GM12878 (cell line): ENCODE measurements at regions not wholly inside any gene's neighbourhood (a gene's known extent, or its start where the extent isn't known, plus 50 kb on each side); places are given as distances from the start of the nearest gene placed in this dataset.

Experiments used
- ATAC-seq: fragments of 200-7000 bp; cut with Tn5 transposase; 3 replicates; pipeline ENCODE4 v1.9.1; 2020; ENCODE audit warnings: mild to moderate bottlenecking, moderate library complexity
- BruUV-seq: library from RNA; stranded (reverse); fragments of 400-500 nt; replicated peaks from 2 replicates; lab custom pipeline; 2021; lab: Mats Ljungman, UMichigan
- CTCF ChIA-PET: fragments of 300-600 bp; sonication (Branson Sonifier 250); formaldehyde crosslinking; extraction: SDS; loops from one replicate; lab custom pipeline; 2021; ENCODE audit warnings: inconsistent platforms; lab: Yijun Ruan, JAX
- POLR2A ChIA-PET: fragments of 350-600 bp; formaldehyde crosslinking; extraction: SDS; loops from one replicate; lab custom pipeline; 2021; ENCODE audit warnings: inconsistent platforms; lab: Charles Lee
- RAD21 ChIA-PET: fragments of 300-600 bp; sonication (Branson Sonifier 250); formaldehyde crosslinking; loops from one replicate; lab custom pipeline; 2023; ENCODE audit warnings: antibody characterized with exemption; ENCODE audit not compliant: unreplicated experiment; lab: Charles Lee
- SMC1A ChIA-PET: fragments of 300-600 bp; sonication (Branson Sonifier 250); formaldehyde crosslinking; loops from one replicate; lab custom pipeline; 2023; ENCODE audit not compliant: unreplicated experiment, uncharacterized antibody; lab: Charles Lee
- DNase-seq: peaks from one replicate; pipeline ENCODE4 v3.0.0-alpha.2; 2011; ENCODE audit warnings: low read depth, low spot score
- FAIRE-seq: peaks from 3 replicates; lab custom pipeline; 2011; peaks lifted over from hg19 to GRCh38; lab: Jason Lieb, UNC
- H2AFZ ChIP-seq: 2 replicates; pipeline ENCODE4 v1.6.0; 2011; ENCODE audit warnings: low read depth, low read length, control low read depth; ENCODE audit not compliant: control insufficient read depth
- H3K27ac ChIP-seq: 2 replicates; pipeline ENCODE4 v1.5.1; 2011; ENCODE audit warnings: control low read depth; ENCODE audit not compliant: control insufficient read depth, insufficient read depth
- H3K27me3 ChIP-seq, 2 experiments: replicated peaks in 1 of 2; 2 replicates each; pipeline versions ENCODE4 v1.6.0 to v1.6.1; 2011; ENCODE audit warnings: low read length in 1 of 2; ENCODE audit not compliant: control insufficient read depth in 2 of 2, insufficient read depth in 2 of 2
- H3K36me3 ChIP-seq, 2 experiments: 2 replicates each; pipeline ENCODE4 v1.5.1; 2011; ENCODE audit warnings: low read length in 1 of 2; ENCODE audit not compliant: control insufficient read depth in 2 of 2, insufficient read depth in 2 of 2
- H3K4me1 ChIP-seq: 2 replicates; pipeline ENCODE4 v1.6.1; 2011; ENCODE audit warnings: mild to moderate bottlenecking, low read length, moderate library complexity, mixed read lengths; ENCODE audit not compliant: control insufficient read depth, insufficient read depth
- H3K4me2 ChIP-seq: 2 replicates; pipeline ENCODE4 v1.6.0; 2011; ENCODE audit warnings: control low read depth; ENCODE audit not compliant: control insufficient read depth, insufficient read depth
- H3K4me3 ChIP-seq: fragments of 200-600 bp; sonication (generic); 2 replicates; pipeline ENCODE4 v1.5.1; 2016
- H3K79me2 ChIP-seq: 2 replicates; pipeline ENCODE4 v1.6.0; 2011; ENCODE audit warnings: low read length; ENCODE audit not compliant: control insufficient read depth, insufficient read depth
- H3K9ac ChIP-seq: 2 replicates; pipeline ENCODE4 v1.8.0; 2011; ENCODE audit warnings: low read length, control low read depth, mixed read lengths; ENCODE audit not compliant: control insufficient read depth, insufficient read depth
- H3K9me3 ChIP-seq: replicated peaks from 3 replicates; pipeline ENCODE4 v1.5.1; 2011; ENCODE audit warnings: mild to moderate bottlenecking, low read length; ENCODE audit not compliant: control insufficient read depth, insufficient read depth
- H4K20me1 ChIP-seq: 2 replicates; pipeline ENCODE4 v1.6.0; 2011; ENCODE audit not compliant: control insufficient read depth, insufficient read depth
- ATF2 ChIP-seq: IDR thresholded peaks from 2 replicates; pipeline ENCODE4 v1.6.1; 2012; ENCODE audit warnings: low read length, inconsistent platforms
- BCL3 ChIP-seq: IDR thresholded peaks from 2 replicates; pipeline ENCODE4 v1.6.1; 2011; ENCODE audit warnings: borderline replicate concordance, low read depth, mild to moderate bottlenecking, moderate library complexity, low read length; ENCODE audit not compliant: insufficient read depth, poor library complexity, severe bottlenecking
- CHD2 ChIP-seq: IDR thresholded peaks from 2 replicates; pipeline ENCODE4 v1.6.1; 2011; ENCODE audit warnings: low read depth, low read length, improper control_type of control experiment, borderline replicate concordance
- IRF4 ChIP-seq: IDR thresholded peaks from 2 replicates; pipeline ENCODE4 v1.6.1; 2011; ENCODE audit warnings: low read depth, low read length
- JUND ChIP-seq: IDR thresholded peaks from 2 replicates; pipeline ENCODE4 v1.6.1; 2012; ENCODE audit warnings: low read depth, mild to moderate bottlenecking, low read length, improper control_type of control experiment, moderate library complexity
- MTA3 ChIP-seq: IDR thresholded peaks from 2 replicates; pipeline ENCODE4 v1.6.1; 2012; ENCODE audit warnings: low read length, inconsistent platforms, borderline replicate concordance
- MYB ChIP-seq: fragments of 150-350 bp; IDR thresholded peaks from 2 replicates; pipeline ENCODE4 v1.6.1; 2014; ENCODE audit warnings: mild to moderate bottlenecking, low read depth, low read length, borderline replicate concordance
- NFXL1 ChIP-seq: fragments of 450-650 bp; IDR thresholded peaks from 2 replicates; pipeline ENCODE4 v1.6.1; 2017; ENCODE audit warnings: antibody characterized with exemption, mild to moderate bottlenecking, borderline replicate concordance
- NFYA ChIP-seq: IDR thresholded peaks from 2 replicates; pipeline ENCODE4 v1.6.1; 2011; ENCODE audit warnings: low read depth, mild to moderate bottlenecking, low read length, improper control_type of control experiment, borderline replicate concordance
- NKRF ChIP-seq: fragments of 450-650 bp; conservative IDR thresholded peaks from 2 replicates; pipeline ENCODE4 v1.6.1; 2017; ENCODE audit warnings: mild to moderate bottlenecking, moderate library complexity
- NR2C2 ChIP-seq: IDR thresholded peaks from 2 replicates; pipeline ENCODE4 v1.6.1; 2011; ENCODE audit warnings: borderline replicate concordance, low read depth; ENCODE audit not compliant: control insufficient read depth, insufficient read length
- NRF1 ChIP-seq: conservative IDR thresholded peaks from 2 replicates; pipeline ENCODE4 v1.6.1; 2011; ENCODE audit warnings: mild to moderate bottlenecking, low read depth, low read length, improper control_type of control experiment
- RAD21 ChIP-seq: IDR thresholded peaks from 2 replicates; pipeline ENCODE4 v1.6.1; 2011; ENCODE audit warnings: mild to moderate bottlenecking, low read depth, low read length, moderate library complexity; ENCODE audit not compliant: insufficient read depth
- SP1 ChIP-seq: IDR thresholded peaks from one replicate; pipeline ENCODE4 v1.6.1; 2011; ENCODE audit warnings: low read depth, low read length
- STAT1 ChIP-seq: fragments of 450-650 bp; conservative IDR thresholded peaks from 2 replicates; pipeline ENCODE4 v1.6.1; 2014; ENCODE audit warnings: antibody characterized with exemption, mild to moderate bottlenecking
- TCF3 ChIP-seq: IDR thresholded peaks from 2 replicates; pipeline ENCODE4 v1.6.1; 2012; ENCODE audit warnings: low read depth, mild to moderate bottlenecking, low read length, borderline replicate concordance; ENCODE audit not compliant: insufficient read depth
- ZBED1 ChIP-seq: IDR thresholded peaks from 2 replicates; pipeline ENCODE4 v1.6.1; 2016; ENCODE audit warnings: borderline replicate concordance
- ZNF207 ChIP-seq: fragments of 450-650 bp; IDR thresholded peaks from 2 replicates; pipeline ENCODE4 v1.6.1; 2014; ENCODE audit warnings: antibody characterized with exemption, mild to moderate bottlenecking, borderline replicate concordance
- ZNF622 ChIP-seq: fragments of 450-650 bp; IDR thresholded peaks from 2 replicates; pipeline ENCODE4 v1.6.1; 2017; ENCODE audit warnings: mild to moderate bottlenecking, inconsistent platforms
- WGBS: methylation state at CpG from one replicate; pipeline ENCODE4 v1.1.6; 2016; ENCODE audit warnings: low lambda C conversion rate; ENCODE audit not compliant: insufficient replicate concordance, insufficient coverage; ENCODE audit errors: missing lambda C conversion rate; 5-methylcytosine and 5-hydroxymethylcytosine counted together
- in situ Hi-C: fragments of 300-500 bp; cut with MboI; formaldehyde crosslinking; loops from 9 replicates; pipeline ENCODE4 v1.14.3; 2018; ENCODE audit warnings: mixed read lengths
- intact Hi-C: fragments of 100-400 bp; cut with micrococcal nuclease; formaldehyde crosslinking; loops from one replicate; pipeline ENCODE4 v1.14.2; 2022; ENCODE audit not compliant: unreplicated experiment

GRCh38 chr11:21909145-21909544 is 283.7 kb upstream of the ANO5 start:
- Histone ChIP-seq H3K36me3 (no peaks in the 10 kb centered on the region), H2AFZ (no peak overlapping the region), H4K20me1 (no peaks in the 10 kb centered on the region), H3K9ac (no peak overlapping the region), H3K9me3 (no peaks in the 10 kb centered on the region), H3K4me3 (no peak overlapping the region), H3K27me3 (no peaks in the 10 kb centered on the region), H3K27ac (no peak overlapping the region), H3K4me1 (no peaks in the 10 kb centered on the region), H3K79me2 (no peaks in the 10 kb centered on the region), H3K4me2 (no peak overlapping the region)
- CTCF ChIA-PET: no interaction called here
- 18% methylated on average over 2 of the region's 2 CpGs for WGBS
- RAD21 ChIA-PET: no interaction called here
- SMC1A ChIA-PET: interaction anchor here (0.5 kb wide), 1 partner anchor 26 kb away, joined by 3 read pairs; no protein-coding TSS in a partner anchor
- ATAC-seq (no peak), FAIRE-seq (no peak), DNase-seq (no peak)
- POLR2A ChIA-PET: no interaction called here
- intact Hi-C loops: no loop called here
- in situ Hi-C loops: no loop called here
- BruUV-seq: no TSS peak
- no peak for TF ChIP-seq CHD2
- no peak for TF ChIP-seq ATF2
- TF ChIP-seq NKRF: no peak
- no peak for TF ChIP-seq NR2C2
- TF ChIP-seq NFXL1: no peak
- no peak for TF ChIP-seq MTA3
- no peak for TF ChIP-seq ZBED1
- no peak for TF ChIP-seq NRF1
- no peak for TF ChIP-seq STAT1
- no peak for TF ChIP-seq SP1
- no peak for TF ChIP-seq BCL3
- no peak for TF ChIP-seq ZNF207
- TF ChIP-seq JUND: no peak
- no peak for TF ChIP-seq IRF4
- no peak for TF ChIP-seq RAD21
- no peak for TF ChIP-seq ZNF622
- TF ChIP-seq MYB: no peak
- no peak for TF ChIP-seq NFYA
- TF ChIP-seq TCF3: no peak
